ENCODE measurements at regions not wholly inside any gene's neighbourhood (a gene's known extent, or its start where the extent isn't known, plus 50 kb on each side); places are given as distances from the start of the nearest gene placed in this dataset.

DNA sequence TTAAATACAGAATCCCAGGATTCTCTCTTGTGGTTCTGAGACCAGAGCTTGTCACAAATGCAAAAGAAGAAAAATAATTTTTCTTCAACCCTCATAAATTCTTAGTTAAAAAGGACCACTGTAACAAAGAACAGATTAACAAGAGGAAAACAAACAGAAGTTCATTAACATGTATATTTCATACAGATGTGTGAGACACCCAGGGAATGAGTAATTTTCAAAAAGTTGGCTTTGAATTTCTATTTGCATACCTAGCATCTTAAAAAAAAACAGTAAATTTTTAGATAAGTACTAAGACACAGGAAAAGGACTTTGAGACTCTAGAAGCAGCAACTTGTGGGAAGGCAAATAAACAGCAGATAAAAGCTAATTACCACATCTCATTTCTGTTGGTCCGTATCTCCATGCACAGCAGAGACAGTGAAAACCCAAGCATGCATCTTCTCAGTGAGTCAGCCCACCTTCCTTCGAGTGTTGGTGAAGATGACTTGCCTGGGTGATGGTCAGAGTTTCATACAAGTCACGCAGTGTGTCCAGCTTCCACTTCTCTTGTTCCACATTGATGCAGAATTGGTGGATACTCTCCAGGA, 399.9 kb upstream of the ADAMTS5 start:
- TF ChIP-seq, protein P1, sequence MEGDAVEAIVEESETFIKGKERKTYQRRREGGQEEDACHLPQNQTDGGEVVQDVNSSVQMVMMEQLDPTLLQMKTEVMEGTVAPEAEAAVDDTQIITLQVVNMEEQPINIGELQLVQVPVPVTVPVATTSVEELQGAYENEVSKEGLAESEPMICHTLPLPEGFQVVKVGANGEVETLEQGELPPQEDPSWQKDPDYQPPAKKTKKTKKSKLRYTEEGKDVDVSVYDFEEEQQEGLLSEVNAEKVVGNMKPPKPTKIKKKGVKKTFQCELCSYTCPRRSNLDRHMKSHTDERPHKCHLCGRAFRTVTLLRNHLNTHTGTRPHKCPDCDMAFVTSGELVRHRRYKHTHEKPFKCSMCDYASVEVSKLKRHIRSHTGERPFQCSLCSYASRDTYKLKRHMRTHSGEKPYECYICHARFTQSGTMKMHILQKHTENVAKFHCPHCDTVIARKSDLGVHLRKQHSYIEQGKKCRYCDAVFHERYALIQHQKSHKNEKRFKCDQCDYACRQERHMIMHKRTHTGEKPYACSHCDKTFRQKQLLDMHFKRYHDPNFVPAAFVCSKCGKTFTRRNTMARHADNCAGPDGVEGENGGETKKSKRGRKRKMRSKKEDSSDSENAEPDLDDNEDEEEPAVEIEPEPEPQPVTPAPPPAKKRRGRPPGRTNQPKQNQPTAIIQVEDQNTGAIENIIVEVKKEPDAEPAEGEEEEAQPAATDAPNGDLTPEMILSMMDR (IDR thresholded peaks at IDR 0.05; ENCODE audit: low read depth, low read length) = no peak
- Histone ChIP-seq H3K4me3 (no peak overlapping the region), H3K36me3 (no peaks in the 10 kb centered on the region), H3K27ac (no peak overlapping the region), H3K9me3 (ENCODE audit: low read depth) (no peaks in the 10 kb centered on the region), H3K27me3 (no peaks in the 10 kb centered on the region), H3K4me1 (ENCODE audit: low read depth) (peaks cover 6% of the 10 kb centered on the region)
- no peak for DNase-seq (ENCODE audit: low read depth in 1 of 2, low spot score in 1 of 2)

DNA sequence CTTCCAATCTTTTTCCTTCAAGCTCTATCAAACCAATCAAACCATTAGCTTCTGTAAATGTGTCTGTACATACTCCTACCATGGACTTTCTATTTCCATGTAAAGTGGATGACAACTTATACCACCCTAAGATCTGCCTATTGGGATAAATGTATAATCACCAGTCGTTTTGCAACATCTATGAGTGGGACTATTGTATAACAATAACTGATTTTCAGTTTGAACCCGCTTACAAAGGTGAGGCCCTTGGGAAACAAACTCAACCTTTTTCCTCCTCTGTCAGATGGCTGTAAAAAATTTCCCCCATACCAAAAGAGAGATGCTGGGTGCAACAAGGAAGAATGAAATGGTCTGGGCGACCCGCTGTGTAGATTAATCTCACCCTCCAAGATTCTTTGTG, 399.1 kb upstream of the ADAMTS5 start:
- Histone ChIP-seq H3K36me3 (no peaks in the 10 kb centered on the region), H3K27me3 (no peaks in the 10 kb centered on the region), H3K9me3 (ENCODE audit: low read depth) (no peaks in the 10 kb centered on the region), H3K4me3 (no peak overlapping the region), H3K27ac (no peak overlapping the region), H3K4me1 (ENCODE audit: low read depth) (no peaks in the 10 kb centered on the region)
- no peak for DNase-seq (ENCODE audit: low read depth in 1 of 2, low spot score in 1 of 2)
- TF ChIP-seq, protein P1 (IDR thresholded peaks at IDR 0.05; ENCODE audit: low read depth, low read length) = no peak

DNA sequence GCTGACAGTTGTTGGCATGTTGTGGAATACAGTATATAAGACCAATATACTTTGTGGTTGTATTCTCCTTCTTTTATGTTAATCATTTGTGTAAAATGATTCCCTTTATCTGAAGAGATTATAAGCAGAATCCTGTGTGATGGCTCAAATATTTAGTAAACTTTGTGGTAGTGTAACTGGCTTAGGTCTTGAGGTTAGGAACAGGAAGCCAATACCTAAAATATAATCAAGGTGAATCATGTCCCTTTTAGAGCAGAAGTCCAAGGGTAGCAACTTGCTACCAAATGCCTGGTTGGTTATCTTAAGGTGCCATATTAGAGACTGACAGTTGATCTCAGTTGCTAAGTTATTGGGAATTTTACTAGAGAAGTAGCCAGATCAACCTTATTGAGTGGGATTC, 398.5 kb upstream of the ADAMTS5 start:
- no peak for DNase-seq (ENCODE audit: low read depth in 1 of 2, low spot score in 1 of 2)
- H3K9me3 ChIP-seq (ENCODE audit: low read depth) = no peaks in the 10 kb centered on the region
- no peaks in the 10 kb centered on the region for H3K4me1 ChIP-seq (ENCODE audit: low read depth)
- H3K4me3 ChIP-seq = no peak overlapping the region
- no peak overlapping the region for H3K27ac ChIP-seq
- TF ChIP-seq, protein P1 (IDR thresholded peaks at IDR 0.05; ENCODE audit: low read depth, low read length) = no peak
- no peaks in the 10 kb centered on the region for H3K27me3 ChIP-seq
- no peaks in the 10 kb centered on the region for H3K36me3 ChIP-seq

DNA sequence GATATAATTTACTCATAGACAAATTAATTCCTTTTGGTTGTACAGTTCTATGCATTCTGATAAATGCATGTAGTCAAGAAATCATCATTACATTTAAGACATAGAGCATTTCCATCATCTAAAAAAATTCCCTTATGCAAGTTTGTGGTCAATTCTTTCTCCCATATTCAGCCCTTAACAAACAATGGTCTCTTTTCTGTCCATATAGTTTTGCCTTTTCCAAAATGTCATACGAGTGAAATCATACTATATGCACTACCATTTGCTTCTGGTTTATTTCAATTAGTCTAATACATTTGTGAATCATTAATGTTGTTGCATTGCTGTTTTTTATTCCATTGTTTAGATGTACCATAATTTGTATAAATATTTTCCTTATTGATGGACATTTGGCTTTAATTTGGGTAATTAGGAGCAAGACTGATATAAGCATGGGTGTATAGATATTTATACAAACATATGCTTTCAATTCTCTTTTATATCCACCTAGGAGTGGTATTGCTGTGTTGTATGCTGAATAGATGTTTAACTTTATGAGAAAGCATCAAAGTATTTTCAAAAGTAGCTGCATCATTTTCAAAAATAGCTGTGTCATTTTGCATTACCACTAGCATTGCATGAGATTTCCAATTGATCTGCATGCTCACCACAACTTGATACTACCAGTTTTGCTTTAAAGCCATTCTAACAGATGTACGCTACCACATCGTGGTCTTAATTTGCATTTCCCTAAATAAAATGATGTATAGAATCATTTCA, 397.0 kb upstream of the ADAMTS5 start:
- DNase-seq (ENCODE audit: low read depth in 1 of 2, low spot score in 1 of 2) = no peak
- TF ChIP-seq, protein P1 (IDR thresholded peaks at IDR 0.05; ENCODE audit: low read depth, low read length) = no peak
- no peak overlapping the region for H3K27ac ChIP-seq
- H3K4me3 ChIP-seq = no peak overlapping the region
- H3K9me3 ChIP-seq (ENCODE audit: low read depth) = no peaks in the 10 kb centered on the region
- no peaks in the 10 kb centered on the region for H3K27me3 ChIP-seq
- H3K36me3 ChIP-seq = no peaks in the 10 kb centered on the region
- no peaks in the 10 kb centered on the region for H3K4me1 ChIP-seq (ENCODE audit: low read depth)

DNA sequence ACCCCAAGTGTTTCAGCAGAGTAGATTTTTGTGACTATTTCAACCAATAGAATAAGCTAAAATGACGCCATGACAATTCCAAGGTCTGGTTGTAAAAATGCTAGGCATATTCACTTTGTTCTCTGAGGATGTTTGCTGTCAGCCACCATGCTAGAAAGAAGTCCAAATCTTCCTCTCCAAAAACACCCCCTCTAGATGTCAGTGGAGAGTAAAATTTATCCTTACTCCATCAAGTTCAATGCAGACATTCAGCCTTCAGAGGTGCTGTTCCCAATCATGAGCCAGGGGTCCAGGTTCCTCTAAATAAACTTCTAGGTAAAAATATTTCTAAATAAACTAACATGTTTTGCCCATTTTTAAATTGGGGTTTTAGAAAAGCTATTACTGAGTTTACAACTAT, 395.4 kb upstream of the ADAMTS5 start:
- TF ChIP-seq, protein P1 (IDR thresholded peaks at IDR 0.05; ENCODE audit: low read depth, low read length) = peak; percentile 29
- H3K36me3 ChIP-seq = no peaks in the 10 kb centered on the region
- H3K9me3 ChIP-seq (ENCODE audit: low read depth) = no peaks in the 10 kb centered on the region
- no peaks in the 10 kb centered on the region for H3K4me1 ChIP-seq (ENCODE audit: low read depth)
- no peak overlapping the region for H3K27ac ChIP-seq
- no peaks in the 10 kb centered on the region for H3K27me3 ChIP-seq
- no peak overlapping the region for H3K4me3 ChIP-seq
- peak in 1 of 2 donors; percentile 30 for DNase-seq (ENCODE audit: low read depth in 1 of 2, low spot score in 1 of 2)
